ENCODE measurements at regions not wholly inside any gene's neighbourhood (a gene's known extent, or its start where the extent isn't known, plus 50 kb on each side); places are given as distances from the start of the nearest gene placed in this dataset.

DNA sequence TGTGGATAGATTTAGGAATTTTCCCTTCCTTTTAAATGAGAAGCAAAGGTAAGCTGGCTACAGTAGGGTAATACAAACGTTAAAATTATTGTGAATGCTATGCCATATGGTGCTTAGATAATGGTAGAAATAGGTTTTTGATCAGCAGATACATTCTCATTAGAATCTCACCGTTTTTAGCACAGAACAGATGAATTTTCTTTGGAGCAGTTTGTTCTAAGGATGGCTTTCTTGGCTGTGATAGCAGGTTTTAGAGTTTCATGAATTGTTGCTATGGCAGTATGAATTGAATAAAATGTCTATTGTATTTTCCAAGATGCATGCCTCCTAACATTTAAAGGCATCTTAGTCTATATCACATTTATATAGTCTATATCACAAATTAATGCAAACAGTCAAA lies 1394.5 kb downstream of the EPHA7 start:
- TF ChIP-seq BRCA1 (IDR thresholded peaks at IDR 0.05; ENCODE audit: low read depth, low read length) (no peak), SIN3A (conservative IDR thresholded peaks at IDR 0.05 in 1 of 2, IDR thresholded peaks at IDR 0.05 in 1 of 2; ENCODE audit: low read depth in 1 of 2, low read length in 2 of 2) (no peak), POLR2A (IDR thresholded peaks at IDR 0.05; ENCODE audit: control extremely low read depth in 1 of 2, low read depth in 2 of 2, low read length in 2 of 2) (no peak), RFX5 (IDR thresholded peaks at IDR 0.05; ENCODE audit: borderline replicate concordance, low read depth, low read length) (no peak), TEAD4 (IDR thresholded peaks at IDR 0.05; ENCODE audit: low read depth, low read length) (no peak), ASH2L (IDR thresholded peaks at IDR 0.05; ENCODE audit: low read length) (no peak), JUND (IDR thresholded peaks at IDR 0.05; ENCODE audit: low read length) (no peak), NANOG (IDR thresholded peaks at IDR 0.05; ENCODE audit: insufficient read depth, low read depth, low read length, poor library complexity, severe bottlenecking) (no peak), YY1 (IDR thresholded peaks at IDR 0.05; ENCODE audit: low read depth, low read length) (no peak)
- TF ChIP-seq, protein P1, sequence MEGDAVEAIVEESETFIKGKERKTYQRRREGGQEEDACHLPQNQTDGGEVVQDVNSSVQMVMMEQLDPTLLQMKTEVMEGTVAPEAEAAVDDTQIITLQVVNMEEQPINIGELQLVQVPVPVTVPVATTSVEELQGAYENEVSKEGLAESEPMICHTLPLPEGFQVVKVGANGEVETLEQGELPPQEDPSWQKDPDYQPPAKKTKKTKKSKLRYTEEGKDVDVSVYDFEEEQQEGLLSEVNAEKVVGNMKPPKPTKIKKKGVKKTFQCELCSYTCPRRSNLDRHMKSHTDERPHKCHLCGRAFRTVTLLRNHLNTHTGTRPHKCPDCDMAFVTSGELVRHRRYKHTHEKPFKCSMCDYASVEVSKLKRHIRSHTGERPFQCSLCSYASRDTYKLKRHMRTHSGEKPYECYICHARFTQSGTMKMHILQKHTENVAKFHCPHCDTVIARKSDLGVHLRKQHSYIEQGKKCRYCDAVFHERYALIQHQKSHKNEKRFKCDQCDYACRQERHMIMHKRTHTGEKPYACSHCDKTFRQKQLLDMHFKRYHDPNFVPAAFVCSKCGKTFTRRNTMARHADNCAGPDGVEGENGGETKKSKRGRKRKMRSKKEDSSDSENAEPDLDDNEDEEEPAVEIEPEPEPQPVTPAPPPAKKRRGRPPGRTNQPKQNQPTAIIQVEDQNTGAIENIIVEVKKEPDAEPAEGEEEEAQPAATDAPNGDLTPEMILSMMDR (IDR thresholded peaks at IDR 0.05; ENCODE audit: control extremely low read depth in 1 of 3, insufficient read depth in 1 of 3, low read depth in 1 of 3, low read length in 3 of 3), result no peak
- TF ChIP-seq, protein P2, sequence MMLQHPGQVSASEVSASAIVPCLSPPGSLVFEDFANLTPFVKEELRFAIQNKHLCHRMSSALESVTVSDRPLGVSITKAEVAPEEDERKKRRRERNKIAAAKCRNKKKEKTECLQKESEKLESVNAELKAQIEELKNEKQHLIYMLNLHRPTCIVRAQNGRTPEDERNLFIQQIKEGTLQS (IDR thresholded peaks at IDR 0.05; ENCODE audit: insufficient read depth, low read depth, low read length), result no peak

Data from H1 (cell line).